Pancreas (tissue), 10 donors: ENCODE measurements at regions not wholly inside any gene's neighbourhood (a gene's known extent, or its start where the extent isn't known, plus 50 kb on each side); places are given as distances from the start of the nearest gene placed in this dataset.

Source experiments
- ATAC-seq, 4 donors: fragments of 200-7000 bp; cut with Tn5 transposase; one replicate each; pipeline versions ENCODE4 v1.8.0 to v1.9.1; 2020; ENCODE audit warnings: mild to moderate bottlenecking in 4 of 4, moderate library complexity in 4 of 4
- DNase-seq, 6 donors: peaks; one replicate each; pipeline ENCODE4 v3.0.0-alpha.2; 2020
- FAIRE-seq: peaks from 2 replicates; lab custom pipeline; 2012; peaks lifted over from hg19 to GRCh38; lab: Jason Lieb, UNC
- H3K27ac ChIP-seq, 4 donors: fragments of 200-600 bp; sonication (generic); 1 replicate in 3 of 4; 2 replicates in 1 of 4; pipeline versions ENCODE4 v1.5.0 to v1.8.0; 2020
- H3K27me3 ChIP-seq, 4 donors: fragments of 200-600 bp; one replicate each; pipeline ENCODE4 v1.8.0; 2021
- H3K36me3 ChIP-seq, 3 donors: fragments of 200-600 bp; sonication (generic) in 1 of 3; one replicate each; pipeline versions ENCODE4 v1.5.0 to v1.8.0; 2020 to 2021
- H3K4me1 ChIP-seq, 3 donors: fragments of 200-600 bp; one replicate each; pipeline ENCODE4 v1.8.0; 2021
- H3K4me3 ChIP-seq, 4 donors: fragments of 200-600 bp; sonication (generic) in 2 of 4; one replicate each; pipeline versions ENCODE4 v1.5.0 to v1.8.0; 2020 to 2021
- H3K9me3 ChIP-seq, 4 donors: fragments of 200-600 bp; one replicate each; pipeline ENCODE4 v1.8.0; 2021
- WGBS, 2 donors: extraction: QIAGEN DNeasy Blood & Tissue Kit; methylation state at CpG; one replicate each; pipeline ENCODE4 v1.1.7; 2013; 5-methylcytosine and 5-hydroxymethylcytosine counted together
- intact Hi-C, 3 donors: fragments of 100-400 bp; cut with DNase I; formaldehyde crosslinking; loops; one replicate each; pipeline versions ENCODE4 v1.11.1 to v1.14.2; 2022
- TF ChIP-seq, protein P1 (sequence below), 4 donors: fragments of 200-600 bp; sonication (generic) in 3 of 4; IDR thresholded peaks; one replicate each; pipeline versions ENCODE4 v1.5.0 to v1.8.0; 2021; ENCODE audit warnings: antibody characterized with exemption in 4 of 4
- donor health status: healthy with polysubstance abuse.
- donor health status: DM: no; HTN: no; CAD: no; lungs with moderate emphysema.
- donor health status: DM: no; HTN: no; CAD: no.
- donor health status: control.
- donor health status: control.
- donor health status: Bipolar disorder and iron deficiency.
- donor health status: DM: yes; HTN: yes; CAD: no.
- donor health status: DM: no; HTN: no; CAD: no.
- donor health status: DM: no; HTN: no; CAD: no.
- donor health status: DM: yes; HTN: yes; CAD: no.

DNA sequence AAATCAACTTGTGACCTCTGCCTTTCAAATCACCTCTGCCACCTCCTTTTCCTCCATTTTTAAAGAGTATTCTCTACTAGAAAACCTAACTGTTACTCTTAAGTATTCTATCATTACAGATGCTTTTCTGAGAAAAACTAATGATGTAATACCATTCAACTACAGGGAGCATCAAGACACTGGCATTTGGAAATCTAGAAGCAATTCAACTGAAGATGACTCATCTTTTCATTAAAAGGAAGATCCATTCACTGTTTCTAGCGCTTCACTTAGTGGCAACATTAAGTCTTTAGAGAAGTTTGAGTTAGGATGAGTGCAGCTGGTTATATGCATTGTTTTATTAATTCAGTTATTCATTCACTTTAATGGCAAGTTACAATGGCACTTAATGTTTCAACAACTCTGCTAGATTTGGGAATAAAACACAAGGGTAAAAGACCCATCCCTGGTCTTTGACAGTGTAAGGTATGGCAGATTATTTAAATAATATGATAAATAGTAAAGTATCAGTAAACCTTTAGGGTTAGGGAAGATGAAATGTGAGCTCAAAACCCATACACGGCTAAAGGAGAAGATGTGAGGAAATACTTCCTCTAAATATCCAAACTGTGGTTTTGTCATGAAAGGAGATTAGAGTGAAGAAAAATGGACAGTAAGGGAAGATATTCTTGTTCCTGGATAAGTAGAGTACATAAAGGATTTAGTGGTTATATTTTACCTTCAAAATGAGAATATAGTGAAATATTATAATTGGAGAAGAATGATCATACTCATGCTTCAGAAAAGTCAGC is 61.7 kb downstream of the KCNJ2 start:
- no peaks in the 10 kb centered on the region for H3K27me3 ChIP-seq
- DNase-seq (no peak), FAIRE-seq (no peak), ATAC-seq (no peak)
- intact Hi-C loops: no loop called here
- H3K9me3 ChIP-seq: no peaks in the 10 kb centered on the region
- TF ChIP-seq, protein P1, sequence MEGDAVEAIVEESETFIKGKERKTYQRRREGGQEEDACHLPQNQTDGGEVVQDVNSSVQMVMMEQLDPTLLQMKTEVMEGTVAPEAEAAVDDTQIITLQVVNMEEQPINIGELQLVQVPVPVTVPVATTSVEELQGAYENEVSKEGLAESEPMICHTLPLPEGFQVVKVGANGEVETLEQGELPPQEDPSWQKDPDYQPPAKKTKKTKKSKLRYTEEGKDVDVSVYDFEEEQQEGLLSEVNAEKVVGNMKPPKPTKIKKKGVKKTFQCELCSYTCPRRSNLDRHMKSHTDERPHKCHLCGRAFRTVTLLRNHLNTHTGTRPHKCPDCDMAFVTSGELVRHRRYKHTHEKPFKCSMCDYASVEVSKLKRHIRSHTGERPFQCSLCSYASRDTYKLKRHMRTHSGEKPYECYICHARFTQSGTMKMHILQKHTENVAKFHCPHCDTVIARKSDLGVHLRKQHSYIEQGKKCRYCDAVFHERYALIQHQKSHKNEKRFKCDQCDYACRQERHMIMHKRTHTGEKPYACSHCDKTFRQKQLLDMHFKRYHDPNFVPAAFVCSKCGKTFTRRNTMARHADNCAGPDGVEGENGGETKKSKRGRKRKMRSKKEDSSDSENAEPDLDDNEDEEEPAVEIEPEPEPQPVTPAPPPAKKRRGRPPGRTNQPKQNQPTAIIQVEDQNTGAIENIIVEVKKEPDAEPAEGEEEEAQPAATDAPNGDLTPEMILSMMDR (IDR thresholded peaks at IDR 0.05): no peak
- no peaks in the 10 kb centered on the region for H3K4me1 ChIP-seq
- WGBS, 2 donors: 68 to 90% methylated on average over 2 of the region's 2 CpGs
- H3K36me3 ChIP-seq: no peaks in the 10 kb centered on the region
- no peak overlapping the region for H3K4me3 ChIP-seq
- no peak overlapping the region for H3K27ac ChIP-seq

DNA sequence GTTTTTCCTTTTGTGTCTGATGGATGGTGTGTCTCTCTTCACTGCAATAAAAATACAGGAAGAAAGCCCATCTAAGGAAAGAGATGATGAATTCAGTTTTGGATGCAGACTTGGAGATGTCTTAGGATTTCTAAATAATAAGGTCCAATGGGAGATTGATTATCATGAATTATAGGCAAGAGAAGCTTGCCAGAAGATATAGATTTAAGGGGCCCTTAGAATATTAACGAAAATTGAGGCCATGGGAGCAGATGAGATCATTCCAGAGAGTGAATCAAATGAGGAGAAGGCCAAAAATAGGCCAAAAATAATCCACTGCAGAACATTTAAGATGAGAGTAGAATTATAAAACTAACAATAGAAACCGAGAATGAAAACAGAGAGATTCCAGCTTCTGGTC is 63.1 kb downstream of the KCNJ2 start:
- no peak for DNase-seq
- Histone ChIP-seq H3K9me3 (no peaks in the 10 kb centered on the region), H3K4me1 (no peaks in the 10 kb centered on the region), H3K4me3 (no peak overlapping the region), H3K27me3 (no peaks in the 10 kb centered on the region), H3K27ac (no peak overlapping the region), H3K36me3 (no peaks in the 10 kb centered on the region)
- WGBS, 2 donors: 73 to 79% methylated on average over 2 of the region's 2 CpGs
- intact Hi-C loops: no loop called here
- FAIRE-seq: no peak
- TF ChIP-seq, protein P1 (IDR thresholded peaks at IDR 0.05): no peak
- no peak for ATAC-seq

DNA sequence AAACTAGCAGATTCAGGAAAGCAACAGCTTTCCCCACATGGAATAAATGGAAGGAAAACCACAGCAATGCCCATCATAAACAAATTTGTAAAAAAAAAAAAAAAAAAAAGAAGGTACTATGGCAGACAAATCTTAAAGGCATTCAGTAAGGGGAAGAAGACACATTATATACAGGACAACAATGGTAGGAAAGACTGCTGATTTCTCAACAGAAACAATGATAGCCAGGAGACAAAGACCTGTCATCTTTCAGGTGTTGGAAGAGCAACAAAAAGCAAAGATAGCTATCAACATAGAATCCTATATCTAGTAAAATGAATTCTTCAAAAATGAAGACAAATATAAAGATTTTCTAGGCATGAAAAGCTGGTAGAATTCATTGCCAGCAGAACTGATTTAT is 65.9 kb downstream of the KCNJ2 start:
- no peaks in the 10 kb centered on the region for H3K4me1 ChIP-seq
- no peak overlapping the region for H3K27ac ChIP-seq
- DNase-seq: no peak
- no peaks in the 10 kb centered on the region for H3K9me3 ChIP-seq
- no peak for ATAC-seq
- no peak overlapping the region for H3K4me3 ChIP-seq
- H3K27me3 ChIP-seq: no peaks in the 10 kb centered on the region
- TF ChIP-seq, protein P1 (IDR thresholded peaks at IDR 0.05): no peak
- H3K36me3 ChIP-seq: no peaks in the 10 kb centered on the region
- FAIRE-seq: no peak
- intact Hi-C loops: no loop called here

DNA sequence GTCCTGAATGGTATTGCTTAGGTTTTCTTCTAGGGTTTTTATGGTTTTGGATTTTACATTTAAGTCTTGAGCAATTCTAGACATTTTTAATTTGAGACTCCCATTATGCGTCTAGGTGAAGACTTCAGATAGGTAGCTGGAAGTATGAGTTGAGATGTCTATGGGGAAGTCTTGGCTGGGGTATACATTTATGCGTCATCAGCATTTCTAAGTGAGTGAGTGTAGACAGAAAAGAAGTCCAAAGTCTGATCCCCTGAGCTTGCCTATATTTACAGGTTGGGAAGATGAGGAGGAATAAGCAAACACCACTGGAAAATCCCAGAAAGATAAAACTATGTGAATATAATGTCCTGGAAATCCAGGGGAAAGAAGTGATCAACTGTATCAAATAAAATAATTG is 68.9 kb downstream of the KCNJ2 start:
- Histone ChIP-seq H3K27ac (no peak overlapping the region), H3K9me3 (no peaks in the 10 kb centered on the region), H3K4me1 (no peaks in the 10 kb centered on the region), H3K4me3 (no peak overlapping the region), H3K36me3 (no peaks in the 10 kb centered on the region), H3K27me3 (peaks cover 0 to 6% (median 0%) of the 10 kb centered on the region in 4 donors)
- intact Hi-C loops: no loop called here
- WGBS, 2 donors: 80 to 94% methylated on average over 2 of the region's 2 CpGs
- FAIRE-seq (no peak), ATAC-seq (no peak), DNase-seq (no peak)
- TF ChIP-seq, protein P1 (IDR thresholded peaks at IDR 0.05): no peak

DNA sequence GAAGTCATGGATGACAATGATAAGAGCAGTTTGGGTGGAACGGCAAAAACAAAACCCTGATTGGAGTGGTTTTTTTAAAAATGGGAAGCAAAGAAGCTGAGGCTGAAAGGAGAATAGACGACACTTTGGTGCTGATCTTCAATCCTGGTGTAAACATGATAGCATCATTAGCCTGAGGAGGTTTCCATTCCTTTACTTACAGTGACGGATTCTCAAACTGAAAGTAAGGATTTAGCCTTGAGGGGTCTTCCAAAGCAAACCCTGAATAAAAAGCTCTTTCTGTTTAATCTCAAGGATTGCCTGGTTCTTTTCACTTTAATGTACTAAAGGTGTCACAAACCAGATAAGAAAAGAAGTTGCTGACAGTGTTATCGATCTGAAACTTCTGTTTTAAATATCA is 69.3 kb downstream of the KCNJ2 start:
- Histone ChIP-seq H3K27me3 (peaks cover 0 to 6% (median 0%) of the 10 kb centered on the region in 4 donors), H3K36me3 (no peaks in the 10 kb centered on the region), H3K4me3 (no peak overlapping the region), H3K4me1 (no peaks in the 10 kb centered on the region), H3K9me3 (no peaks in the 10 kb centered on the region), H3K27ac (no peak overlapping the region)
- 29 to 33% methylated on average over 4 of the region's 4 CpGs for WGBS, 2 donors
- intact Hi-C loops: no loop called here
- ATAC-seq (no peak), FAIRE-seq (no peak), DNase-seq (no peak)
- TF ChIP-seq, protein P1 (IDR thresholded peaks at IDR 0.05): no peak
